IPS DF 4.7 (cell line): ENCODE measurements at regions not wholly inside any gene's neighbourhood (a gene's known extent, or its start where the extent isn't known, plus 50 kb on each side); places are given as distances from the start of the nearest gene placed in this dataset.
"Not testable (repeated sequence)": the region's sequence is repeated elsewhere in the genome, so short reads cannot be mapped to it uniquely, and the experiment has no call there.

ENCODE experiments used
- DNase-seq: peaks from one replicate; pipeline ENCODE4 v3.0.0-alpha.2; 2013; ENCODE audit warnings: low spot score; ENCODE audit errors: extremely low read depth

DNA sequence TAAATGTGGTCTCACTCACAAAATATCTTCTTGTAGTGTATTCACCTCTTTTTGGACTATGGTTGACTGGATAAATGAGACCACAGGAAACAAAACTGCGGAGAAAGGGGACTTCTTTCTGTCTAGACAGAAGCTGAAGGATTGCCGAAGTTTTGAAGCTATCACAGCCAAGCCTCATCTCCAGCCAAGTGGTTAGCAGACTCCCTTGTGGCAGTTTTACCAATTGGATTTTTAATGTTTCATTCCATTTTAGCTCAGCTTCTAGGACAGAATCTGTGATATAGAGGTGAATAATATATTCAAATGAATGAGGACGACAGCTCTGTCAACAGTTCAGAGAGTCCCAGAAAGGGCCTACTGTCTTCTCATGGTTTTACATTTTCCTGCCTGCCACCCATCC, 215.7 kb upstream of the ZNF608 start:
- DNase-seq = no peak

DNA sequence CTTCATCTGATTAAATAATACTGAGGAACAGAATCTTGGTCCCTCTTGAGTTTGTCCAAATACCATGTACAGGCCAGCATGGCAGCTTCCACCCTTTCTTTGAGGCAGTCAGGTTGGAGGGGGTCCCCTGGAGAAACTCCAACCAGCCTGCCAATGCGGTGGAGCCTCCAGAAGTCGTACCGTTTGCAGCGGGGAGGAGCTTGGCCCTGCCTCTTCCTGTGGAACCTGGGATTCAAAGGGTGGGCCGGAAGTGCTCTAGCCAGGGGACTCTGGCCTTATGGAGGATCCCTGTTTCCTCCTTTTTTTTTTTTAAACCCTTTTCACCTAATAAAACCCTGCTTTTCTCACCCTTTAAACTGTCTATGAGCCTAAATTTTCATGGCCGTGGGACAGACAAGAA, 216.3 kb upstream of the ZNF608 start:
- DNase-seq = no peak

DNA sequence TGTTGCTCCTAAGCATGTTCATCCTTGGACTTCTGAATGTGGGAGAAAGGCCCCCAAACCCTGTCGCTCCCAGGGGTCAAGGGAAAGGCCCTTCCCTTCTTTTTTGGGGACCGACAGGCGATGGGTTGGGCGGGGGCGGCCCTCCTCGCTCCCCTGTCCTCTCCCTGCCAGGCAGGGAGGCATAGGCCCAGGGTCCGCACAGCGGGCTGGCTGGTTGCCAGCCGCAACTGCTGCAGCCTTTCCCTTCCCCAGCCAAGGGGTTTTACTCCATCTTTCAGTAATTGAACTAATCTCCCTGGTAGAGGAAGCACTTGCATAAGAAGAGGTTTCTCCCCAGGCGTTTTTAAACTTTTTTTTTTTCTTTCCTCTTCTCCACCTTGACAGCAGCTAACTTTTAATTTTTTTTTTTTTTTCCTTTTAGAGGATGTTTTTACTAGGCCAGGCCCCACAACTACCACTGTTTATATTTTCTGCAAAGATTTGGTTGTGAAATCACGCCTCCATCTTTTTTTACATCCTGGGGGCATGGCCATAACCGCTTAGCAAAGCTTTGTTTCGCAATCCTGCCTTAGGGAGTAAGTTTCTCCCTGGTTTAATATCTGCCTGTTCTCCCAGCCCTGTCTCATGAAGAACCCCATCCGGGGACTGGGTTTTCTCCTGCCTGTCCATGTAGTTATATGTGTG, 216.9 kb upstream of the ZNF608 start:
- no peak for DNase-seq

DNA sequence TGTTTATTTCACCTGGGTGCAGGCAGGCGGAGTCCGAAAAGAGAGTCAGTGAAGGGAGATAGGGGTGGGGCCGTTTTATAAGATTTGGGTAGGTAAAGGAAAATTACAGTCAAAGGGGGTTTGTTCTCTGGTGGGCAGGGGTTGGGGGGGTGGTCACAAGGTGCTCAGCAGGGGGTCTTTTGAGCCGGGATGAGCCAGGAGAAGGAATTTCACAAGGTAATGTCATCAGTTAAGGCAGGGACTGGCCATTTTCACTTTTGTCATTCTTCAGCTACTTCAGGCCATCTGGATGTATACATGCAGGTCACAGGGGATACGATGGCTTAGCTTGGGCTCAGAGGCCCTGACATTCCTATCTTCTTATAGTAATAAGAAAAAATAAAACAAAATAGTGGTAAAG, 220.3 kb upstream of the ZNF608 start:
- not testable (repeated sequence) for DNase-seq

DNA sequence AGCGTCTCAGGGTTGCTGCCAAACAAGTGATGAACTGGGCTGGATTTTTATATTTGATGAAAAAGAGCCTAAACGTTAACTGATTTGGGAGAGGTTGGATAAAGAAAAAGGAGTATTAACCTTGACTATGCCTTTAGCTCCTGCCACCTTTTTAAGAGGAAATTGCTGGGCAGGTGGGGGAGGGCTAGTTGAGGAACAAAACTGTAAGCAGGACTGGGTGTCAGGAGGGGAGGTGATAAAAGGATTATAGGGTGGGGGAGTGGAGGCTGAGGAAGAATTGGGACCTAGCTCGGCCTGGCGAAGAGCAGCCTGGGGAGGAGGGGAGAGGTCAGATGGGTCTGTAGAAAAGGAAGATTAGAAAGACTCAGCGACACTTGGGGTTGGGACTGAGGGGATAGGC, 223.9 kb upstream of the ZNF608 start:
- not testable (repeated sequence) for DNase-seq

DNA sequence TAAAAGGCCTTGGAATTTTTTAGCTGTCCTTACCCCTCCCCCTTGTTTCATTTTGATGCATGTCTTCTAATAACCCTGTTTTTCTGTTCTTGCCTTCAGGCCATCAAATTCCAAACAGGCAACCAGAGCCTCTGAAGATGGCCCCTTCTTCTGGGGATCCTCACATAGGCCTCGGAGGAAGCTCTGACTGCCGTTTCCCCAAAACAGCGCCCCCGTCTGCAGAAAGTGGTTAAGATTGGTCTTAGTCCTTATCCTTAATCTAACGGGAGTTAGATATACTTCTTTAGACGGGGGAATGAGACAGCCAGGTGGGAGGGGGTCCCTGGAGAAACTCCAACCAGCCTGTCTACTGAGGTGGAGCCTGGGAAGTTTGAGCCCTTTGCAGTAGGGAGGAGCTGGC, 226.3 kb upstream of the ZNF608 start:
- no peak for DNase-seq

DNA sequence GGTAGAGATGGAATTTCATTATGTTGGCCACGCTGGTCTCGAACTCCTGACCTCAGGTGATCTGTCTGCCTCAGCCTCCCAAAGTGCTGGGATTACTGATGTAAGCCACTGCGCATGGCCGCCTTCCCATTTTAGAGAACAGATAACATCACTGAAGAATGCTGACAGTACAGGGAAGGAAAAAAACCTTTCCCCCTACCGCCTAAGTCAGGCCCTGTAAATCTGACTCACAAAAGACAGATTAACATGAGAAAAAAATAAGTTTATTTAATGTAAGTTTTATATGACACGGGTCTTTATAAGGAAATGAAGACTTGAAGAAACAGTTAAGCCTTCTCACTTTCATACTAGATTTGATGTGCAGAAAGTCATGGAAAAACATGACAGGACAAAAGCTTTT, 227.2 kb upstream of the ZNF608 start:
- no peak for DNase-seq

DNA sequence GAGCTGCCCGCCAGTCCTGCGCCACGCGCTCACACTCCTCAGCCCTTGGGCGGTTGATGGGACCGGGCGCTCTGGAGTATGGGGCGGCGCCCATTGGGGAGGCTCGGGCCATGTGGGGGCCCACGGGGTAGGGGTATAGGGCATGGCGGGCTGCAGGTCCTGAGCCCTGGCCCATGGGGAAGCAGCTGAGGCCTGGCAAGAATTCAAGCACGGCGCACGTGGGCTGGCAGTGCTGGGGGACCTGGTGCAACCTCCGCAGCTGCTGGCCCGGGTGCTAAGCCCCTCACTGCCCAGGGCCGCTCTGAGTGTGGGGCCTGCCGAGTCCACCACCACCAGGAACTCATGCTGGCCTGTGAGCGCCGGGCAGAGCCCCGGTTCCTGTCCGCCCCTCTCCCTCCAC, 229.6 kb upstream of the ZNF608 start:
- no peak for DNase-seq

DNA sequence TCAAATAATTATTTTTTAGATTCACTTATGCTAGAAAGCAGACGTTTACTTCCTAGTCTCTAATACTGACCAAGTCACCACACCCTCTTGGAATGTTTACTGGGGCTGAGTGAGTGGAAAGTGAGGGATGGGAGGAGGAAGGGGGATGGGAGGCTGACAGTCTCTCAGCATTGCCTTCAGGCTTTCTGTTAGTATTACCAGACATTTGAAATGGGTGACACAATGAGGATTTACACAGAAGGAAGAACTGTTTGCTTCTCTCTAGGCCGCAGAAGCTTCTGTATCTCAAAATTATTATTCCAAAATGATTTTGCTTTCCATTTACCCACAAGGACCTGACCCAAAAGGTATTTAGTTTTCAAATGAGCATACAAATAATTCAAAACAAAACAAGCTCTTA, 232.8 kb upstream of the ZNF608 start:
- no peak for DNase-seq

DNA sequence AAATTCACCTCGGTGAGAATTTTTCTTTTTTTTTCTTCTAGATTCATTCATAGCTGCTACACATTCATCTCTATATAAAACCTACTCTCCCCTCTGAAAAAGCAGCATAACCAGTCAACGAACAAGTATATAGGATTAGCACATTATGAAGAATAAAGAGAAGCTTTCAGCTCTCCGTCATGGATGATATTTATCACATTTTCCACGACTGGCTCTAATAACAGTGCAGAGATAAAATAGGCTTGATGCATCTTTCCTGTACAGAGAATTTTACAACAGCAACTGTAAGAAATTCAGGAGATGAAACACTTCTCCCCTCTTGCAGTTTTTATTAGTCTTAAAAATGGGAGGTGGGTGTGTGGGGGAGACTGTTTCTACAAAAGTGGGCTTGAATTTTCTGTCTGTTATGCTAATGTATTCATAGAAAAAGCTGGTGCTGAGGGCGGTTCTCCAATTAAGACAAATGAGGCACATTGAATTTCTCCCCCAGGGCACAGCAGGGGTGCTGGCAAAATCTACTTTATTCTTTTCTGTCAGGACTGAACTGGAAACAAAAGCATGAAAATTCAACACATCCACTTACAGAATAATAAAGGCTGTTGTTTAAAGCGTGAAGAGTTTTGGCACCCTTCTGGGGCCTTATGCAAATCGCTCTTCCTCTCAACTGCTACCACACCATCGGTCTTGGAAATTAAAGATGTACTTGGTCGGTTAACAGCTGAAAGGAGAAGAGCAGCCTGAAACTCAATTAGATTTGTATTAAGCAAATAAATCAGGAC, 233.9 kb upstream of the ZNF608 start:
- peak; percentile 90 for DNase-seq

DNA sequence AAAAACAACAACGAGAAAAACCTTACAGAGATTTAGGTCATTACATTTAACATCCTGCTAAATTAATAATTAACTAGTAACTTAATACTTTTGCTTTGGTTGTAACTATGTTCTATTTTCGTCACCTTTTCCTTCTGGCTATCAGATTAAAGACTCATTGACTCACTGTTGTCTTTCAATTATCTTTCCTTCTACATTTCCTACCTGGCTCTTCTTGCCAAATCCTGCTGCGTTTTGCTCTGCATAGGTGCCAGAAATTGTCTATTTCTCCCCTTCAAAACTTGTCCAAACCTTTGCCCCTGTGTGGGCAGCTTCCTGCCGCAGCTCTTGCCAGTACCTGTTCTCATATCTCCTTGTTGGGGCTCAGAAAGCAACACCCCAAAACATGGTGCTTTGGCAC, 235.5 kb upstream of the ZNF608 start:
- DNase-seq = no peak

DNA sequence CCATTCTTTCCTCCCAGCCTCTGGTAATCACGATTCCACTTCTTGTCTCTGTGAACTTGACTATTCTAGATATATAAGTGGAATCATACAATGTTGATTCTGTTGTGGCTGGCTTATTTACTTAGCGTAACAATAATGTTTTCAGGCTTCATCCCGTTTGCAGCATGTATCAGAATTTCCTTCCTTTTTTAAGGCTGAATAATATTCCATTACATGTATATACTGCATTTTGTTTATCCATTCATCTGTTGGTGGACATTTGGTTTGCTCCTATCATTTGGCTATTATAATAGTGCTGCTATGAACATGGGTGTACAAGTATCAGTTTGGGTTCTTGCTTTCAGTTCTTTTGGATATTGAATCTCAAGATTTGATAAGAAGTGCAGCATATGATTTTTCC, 239.7 kb upstream of the ZNF608 start:
- no peak for DNase-seq

DNA sequence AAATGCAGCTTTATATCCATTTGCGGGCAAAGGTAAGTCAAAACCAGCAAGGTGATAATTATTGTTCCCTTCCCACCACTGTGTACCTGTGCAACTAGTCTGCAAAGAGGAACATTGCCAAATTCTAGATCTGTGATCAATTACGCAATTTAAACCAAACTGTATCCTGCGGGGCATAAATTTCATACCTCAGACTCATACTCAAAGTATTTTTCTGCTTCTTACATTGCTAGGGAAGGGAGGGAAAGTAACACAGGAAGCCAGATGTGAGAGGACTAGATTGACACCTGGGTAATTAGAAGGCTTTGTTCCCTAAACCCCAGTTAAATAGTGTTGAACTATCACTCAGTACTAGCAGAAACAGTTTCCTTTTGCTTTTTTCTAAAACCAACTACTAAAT, 240.2 kb upstream of the ZNF608 start:
- DNase-seq = no peak

DNA sequence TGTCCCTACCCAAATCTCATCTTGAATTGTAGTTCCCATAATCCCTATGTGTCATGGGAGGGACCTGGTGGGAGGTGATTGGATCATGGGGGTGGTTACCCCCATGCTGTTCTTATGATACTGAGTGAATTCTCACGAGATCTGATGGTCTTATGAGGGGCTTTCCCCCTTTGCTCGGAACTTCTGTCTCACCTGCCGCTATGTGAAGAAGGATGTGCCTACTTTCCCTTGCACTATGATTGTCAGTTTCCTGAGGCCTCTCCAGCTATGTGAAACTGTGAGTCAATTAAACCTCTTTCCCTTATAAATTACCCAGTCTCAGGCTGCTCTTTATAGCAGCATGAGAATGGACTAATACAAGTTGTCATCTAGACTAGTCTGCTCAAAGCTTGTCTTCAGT, 241.3 kb upstream of the ZNF608 start:
- not testable (repeated sequence) for DNase-seq

DNA sequence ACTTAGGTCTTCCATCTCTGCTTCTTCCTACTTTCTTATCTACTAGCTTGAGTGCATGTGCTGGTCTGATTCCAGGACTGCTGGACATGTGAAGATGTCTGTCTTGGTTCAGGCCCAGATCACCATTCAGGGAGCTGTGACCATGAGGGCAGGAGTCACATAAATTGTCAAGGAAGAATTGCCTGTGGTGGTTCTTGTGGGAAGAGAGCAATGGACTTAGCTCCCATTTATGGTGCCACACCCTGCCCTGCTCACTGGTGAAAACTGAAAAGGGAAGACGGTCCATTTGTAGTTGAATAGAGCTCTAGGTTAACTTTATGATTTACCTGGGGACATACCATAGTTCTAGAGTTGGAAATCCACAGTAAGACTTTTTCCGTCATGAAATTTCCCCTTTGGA, 244.3 kb upstream of the ZNF608 start:
- no peak for DNase-seq

DNA sequence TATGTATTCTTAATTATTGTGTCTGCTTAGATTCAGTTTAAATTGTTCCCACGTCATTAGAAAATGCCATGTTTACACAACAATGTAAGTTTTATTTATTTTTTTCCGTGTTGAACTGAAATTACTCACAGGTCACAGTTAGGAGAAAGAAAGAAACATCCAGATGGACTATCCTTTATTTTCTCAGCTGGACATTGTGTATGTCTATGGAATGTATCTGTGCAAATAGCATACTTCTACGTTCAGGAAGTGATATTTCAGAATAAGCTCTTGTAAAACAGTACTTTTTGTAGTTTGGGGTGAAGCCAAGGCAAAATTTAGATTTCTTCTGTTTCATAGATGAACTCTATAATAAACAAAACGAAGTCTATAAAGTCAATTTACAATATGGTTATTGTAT, 249.0 kb upstream of the ZNF608 start:
- DNase-seq = no peak

DNA sequence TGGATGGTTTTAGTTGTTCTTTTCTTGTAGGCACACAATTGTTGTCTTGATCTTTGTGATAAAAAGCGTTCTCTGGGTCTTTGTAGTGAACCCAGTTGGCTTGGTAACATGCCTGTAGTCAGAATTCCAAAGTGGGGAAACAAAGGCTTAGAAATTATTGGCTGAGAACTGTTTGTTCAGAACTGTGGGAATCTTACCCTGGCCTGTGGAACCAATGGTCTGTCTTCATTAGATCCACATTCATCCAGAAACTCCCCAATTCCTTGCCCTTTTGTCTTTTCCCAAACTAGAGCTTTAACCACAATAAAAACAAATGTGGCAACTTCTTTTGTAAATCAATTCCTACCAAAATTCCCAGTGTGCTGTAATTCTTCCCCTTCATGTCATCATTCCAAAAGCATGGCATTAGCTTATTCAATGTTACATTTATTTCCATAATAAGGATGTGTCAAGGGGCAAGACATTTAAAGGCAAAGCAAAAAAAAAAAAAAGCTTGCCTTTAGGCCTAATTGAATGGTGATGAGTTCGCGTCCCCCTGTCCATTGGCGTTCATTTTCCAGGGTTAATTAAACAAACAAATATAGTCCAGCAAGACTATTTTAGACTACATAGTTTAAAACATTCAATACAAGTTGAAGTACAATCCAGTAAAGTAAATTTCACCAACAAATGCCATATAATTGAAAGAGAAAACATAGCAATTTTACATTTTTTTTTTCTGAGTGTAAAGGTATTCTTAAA, 249.8 kb upstream of the ZNF608 start:
- DNase-seq = no peak

DNA sequence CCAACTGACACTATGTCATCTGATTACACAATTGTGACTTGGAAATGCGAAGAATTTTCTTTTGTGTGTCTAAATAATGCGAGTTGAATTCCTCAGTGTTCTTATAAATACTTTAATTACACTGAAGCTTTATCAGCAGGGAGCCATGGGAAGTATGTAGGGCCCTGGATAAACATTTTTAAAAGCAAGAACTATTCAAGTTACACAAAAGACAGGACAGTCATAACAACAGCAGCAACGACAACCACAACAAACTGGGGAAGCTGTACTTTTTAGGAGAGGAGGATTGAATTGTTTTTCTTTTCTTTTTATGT, 250.3 kb upstream of the ZNF608 start:
- no peak for DNase-seq

DNA sequence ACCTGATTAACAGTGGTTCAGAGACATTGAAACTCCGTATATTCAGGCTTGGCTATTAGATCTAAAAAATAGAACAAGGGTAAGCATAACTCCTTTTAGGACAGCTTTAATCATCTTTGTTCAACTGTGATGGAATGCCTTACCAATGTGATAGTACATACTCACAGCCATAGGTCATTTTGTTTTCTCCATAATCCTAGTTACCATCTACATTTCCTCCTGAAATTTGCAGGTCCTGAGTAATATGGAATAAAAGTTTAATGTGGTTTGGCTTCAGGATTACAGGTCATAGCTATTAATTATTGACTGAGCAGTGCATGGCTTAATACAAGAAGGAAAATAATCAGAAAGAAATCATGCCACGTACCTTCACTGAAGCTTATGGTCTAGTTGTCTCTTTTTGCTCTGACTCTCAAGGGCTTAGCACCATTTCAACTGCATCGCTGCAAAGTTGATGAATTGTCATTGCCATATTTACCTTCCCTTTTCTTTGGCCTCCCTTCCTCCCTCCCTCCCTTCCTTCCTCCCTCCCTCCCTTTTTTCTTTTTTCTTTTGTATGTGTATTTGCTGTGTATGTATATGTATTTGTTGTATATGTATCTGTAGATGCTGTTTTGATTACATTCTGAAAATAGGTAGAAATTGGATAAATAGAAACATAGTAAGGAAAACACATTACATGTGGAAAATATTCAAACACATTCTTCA, 250.9 kb upstream of the ZNF608 start:
- DNase-seq = no peak

DNA sequence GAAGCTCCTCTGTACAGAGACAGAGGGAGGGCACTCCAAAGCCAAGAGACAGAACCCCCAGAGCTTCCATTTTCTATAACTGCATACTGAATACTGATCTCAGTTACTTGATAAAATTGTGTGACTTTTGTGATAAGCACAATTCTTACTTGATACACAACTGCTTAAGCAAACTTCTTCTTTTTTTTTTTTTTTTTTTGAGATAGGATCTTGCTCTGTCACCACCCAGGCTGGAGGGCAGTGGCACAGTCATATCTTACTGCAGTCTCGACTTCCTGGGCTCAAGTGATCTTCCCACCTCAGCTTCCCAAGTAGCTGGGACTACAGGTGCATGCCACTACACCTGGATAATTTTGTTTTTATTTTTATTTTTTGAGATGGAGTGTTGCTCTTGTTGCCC, 252.1 kb upstream of the ZNF608 start:
- DNase-seq = no peak

DNA sequence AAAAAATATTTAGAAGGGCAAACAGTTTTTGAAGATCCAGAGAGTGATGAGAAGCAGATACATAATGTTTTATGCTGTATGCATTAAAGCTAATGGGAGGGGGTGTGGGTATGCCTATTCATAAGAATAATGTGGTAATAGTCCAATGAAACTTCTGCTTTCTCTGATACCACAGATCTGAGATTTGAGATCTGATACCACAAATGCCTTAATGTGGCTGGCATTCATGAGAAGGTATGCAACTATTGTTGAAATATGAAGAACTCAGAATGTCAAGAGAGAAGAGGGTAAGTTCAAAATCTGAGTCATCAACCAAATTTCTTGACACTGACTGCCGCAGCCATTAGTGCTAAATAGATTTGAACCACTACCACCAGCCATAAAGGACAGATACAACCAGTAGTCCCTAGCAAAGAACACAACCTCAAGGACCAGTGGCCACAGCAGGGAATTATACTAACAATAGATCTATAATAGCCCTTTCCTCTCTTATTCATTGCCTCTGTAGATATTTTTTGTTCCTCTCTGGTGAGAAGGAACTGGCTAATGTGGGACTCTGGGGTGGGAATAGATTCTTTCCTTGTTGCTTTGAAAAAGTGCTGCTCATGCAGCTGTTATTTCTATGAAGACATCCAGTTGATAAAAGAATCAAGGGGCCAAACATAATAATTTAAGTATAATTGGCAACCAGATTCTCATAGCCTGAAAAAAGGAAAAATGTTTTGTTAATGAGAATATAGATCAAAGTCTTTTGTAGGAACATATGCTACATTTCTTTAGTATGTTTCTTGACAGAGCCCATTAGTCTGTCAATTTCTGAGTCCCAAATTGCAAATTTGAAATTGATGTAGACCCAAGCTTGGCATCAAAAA, 256.5 kb upstream of the ZNF608 start:
- DNase-seq = no peak
